T-helper 1 cell treated with Interleukin-12 subunit alpha and Interleukin-12 subunit beta and Interleukin-4 antibody, amounts not matched to agents 30 ng/mL and 1 ng/mL, for 36 hours (primary cell): ENCODE measurements at regions not wholly inside any gene's neighbourhood (a gene's known extent, or its start where the extent isn't known, plus 50 kb on each side); places are given as distances from the start of the nearest gene placed in this dataset.

Source experiments
- intact Hi-C: fragments of 100-400 bp; cut with micrococcal nuclease; formaldehyde crosslinking; loops from one replicate; pipeline ENCODE4 v1.15.1; 2024

GRCh38 chr6:155578251-155578650 lies 122.6 kb upstream of the NOX3 start:
- intact Hi-C loops = no loop called here

- intact Hi-C loops = no loop called here
These were observed 106.3 kb upstream of the NOX3 start for GRCh38 chr6:155561966-155562364.

DNA sequence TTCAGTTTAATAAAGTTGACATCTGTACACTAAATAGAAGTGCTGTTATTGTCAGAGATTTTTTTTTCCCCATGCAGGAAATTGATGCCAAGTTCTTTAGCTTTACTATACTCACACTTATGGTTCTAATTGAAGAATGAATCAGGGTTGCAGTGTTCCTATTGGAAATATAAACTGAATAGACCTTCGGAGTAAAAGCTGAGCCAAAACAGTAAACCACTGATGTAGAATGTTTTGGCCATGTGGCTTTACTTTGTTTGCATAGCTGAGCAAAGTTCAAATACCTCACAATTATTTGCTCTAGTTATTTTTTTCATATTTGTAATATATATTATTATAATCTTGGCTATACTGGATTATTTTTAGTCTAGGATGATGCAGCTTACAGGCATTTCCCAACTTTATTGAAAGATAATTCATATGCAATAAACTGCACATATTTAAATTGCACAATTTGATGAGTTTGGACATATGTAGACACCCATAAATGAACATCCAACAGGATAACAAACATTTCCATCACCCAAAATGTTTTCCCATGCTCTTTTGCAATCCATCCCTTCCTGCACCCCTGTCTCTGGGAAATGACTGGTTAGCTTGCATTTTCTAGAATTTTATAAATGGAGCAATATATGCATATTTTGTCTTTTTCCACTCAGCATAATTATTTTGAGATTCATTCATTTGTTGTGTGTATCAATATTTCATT lies 105.8 kb upstream of the NOX3 start:
- intact Hi-C loops = no loop called here

DNA sequence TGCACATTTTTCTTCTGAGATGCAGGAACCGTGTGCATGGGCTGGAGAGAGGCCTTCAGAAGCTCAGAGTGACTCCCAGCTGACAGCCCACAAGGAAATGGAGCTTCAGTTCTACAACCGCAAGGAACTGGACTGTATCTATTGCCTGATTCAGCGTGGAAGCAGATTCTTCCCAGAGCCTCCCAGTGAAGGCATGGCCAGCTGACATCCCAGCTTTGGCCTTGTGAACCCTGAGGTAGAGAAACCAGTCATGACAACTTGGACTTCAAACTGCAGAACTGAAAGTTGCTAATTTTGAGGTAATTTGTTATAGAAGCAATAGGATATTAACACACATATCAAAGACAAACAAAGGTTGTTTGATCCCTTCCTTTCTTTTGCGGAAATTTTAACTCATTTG lies 94.3 kb upstream of the NOX3 start:
- intact Hi-C loops = no loop called here

GRCh38 chr6:155549028-155549798 lies 93.6 kb upstream of the NOX3 start:
- intact Hi-C loops = no loop called here

DNA sequence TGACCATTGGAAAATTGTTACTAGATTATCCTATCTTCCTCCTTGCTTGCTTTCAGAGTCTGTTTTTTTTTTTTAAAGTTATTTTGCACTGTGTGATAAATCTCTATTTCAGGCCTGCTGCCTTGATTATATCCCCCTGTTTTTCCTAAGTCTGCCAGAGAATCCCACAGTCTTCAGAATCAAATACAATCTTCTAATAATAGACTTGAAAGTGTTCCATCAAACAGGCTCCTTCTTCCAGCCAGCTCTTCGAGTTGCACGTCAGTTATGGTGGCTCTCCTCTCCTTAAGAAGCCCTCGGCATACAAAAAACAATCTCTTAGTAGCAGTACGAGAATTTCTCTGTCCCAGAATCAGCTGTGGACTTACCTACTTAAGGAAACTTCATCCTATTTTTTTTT lies 92.9 kb upstream of the NOX3 start:
- intact Hi-C loops = no loop called here

GRCh38 chr6:155544677-155545076 lies 89.0 kb upstream of the NOX3 start:
- intact Hi-C loops = no loop called here

- intact Hi-C loops = no loop called here
These were observed 87.7 kb upstream of the NOX3 start for GRCh38 chr6:155543166-155543847.

DNA sequence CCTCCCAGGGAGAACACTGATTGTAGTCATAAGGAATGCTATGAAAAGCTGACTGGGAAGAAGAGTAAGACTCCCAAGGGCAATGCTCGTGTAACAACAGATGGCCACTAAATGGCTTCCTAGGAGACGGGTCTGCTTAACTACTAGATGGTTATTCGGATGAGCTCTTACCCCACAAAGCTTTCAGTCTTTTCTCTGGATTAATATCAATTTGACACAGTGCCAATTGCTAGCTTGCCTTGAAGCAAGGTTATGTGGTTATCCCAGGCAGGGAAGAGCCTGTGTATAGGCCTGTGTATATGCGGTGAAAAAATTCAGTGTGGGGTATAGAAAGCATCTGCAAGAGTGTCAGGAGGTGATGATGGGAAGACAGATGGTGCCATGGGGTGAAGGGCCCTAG lies 86.4 kb upstream of the NOX3 start:
- intact Hi-C loops = no loop called here

DNA sequence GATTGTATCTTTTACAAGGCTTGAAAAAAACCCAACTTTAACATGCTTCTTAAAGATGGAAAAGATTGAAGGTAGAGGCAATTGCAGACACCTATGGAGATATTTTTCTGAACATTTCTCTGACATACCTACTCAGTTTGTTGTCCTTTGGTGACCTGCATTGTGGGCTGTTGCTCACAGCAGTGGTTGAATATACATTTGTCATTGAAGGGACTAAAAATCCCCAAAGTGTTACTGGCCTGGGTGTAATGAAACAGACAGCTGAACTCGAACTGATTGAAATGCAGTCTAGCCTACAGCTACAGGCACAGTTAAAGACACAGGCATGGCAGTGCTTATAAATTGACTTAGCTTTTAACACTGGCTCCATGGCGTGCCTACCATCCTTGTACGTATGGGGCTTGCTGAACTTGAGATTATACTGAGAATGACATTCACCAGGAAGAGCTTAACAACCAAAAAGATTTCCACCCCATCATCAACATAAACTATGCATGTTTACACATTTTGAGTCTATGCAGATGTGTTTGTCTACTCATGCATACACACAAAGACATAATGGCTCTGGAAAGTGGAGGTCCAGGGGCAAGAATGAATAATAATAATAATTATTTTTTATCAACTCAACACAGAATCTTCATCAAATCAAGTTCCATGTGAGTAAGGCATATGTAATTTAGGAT lies 83.2 kb upstream of the NOX3 start:
- intact Hi-C loops = no loop called here

DNA sequence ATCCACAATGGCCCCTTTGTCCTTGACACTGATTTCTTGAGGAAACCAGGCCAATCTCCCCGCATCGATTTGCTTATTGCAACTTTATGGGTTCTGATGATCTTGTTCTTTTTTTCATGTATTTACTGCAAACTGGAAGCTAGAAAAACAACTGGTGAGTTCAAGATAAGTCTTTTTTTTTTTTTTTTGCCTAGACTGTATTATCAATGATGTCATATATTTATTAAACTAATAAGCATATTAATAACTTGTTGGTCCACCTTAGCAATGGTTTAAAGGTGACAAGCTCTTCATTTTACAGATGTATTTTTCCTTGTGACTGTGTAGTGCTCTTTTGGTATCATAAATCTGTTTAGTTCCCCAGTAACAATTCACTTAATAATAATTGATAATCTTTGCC lies 79.0 kb upstream of the NOX3 start:
- intact Hi-C loops = no loop called here

GRCh38 chr6:155530219-155530834 lies 74.7 kb upstream of the NOX3 start:
- intact Hi-C loops = loop anchor here (1.0 kb wide), 5 partner anchors 112 to 855 kb away; no protein-coding TSS in a partner anchor

DNA sequence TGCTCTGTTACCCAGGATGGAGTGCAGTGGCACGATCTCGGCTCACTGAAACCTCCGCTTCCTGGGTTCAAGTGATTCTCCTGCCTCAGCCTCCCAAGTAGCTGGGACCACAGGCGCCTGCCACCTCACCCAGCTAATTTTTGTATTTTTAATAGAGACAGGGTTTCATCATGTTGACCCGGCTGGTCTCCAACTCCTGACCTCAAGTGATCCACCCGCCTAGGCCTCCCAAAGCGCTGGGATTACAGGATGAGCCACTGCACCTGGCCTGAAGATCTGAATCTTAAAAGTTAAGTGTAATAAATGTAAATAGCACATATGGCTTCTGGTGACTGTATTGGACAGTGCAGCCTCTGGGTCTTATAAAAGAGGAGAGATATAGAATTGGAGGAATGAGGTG lies 74.2 kb upstream of the NOX3 start:
- intact Hi-C loops = loop anchor here (1.0 kb wide), 5 partner anchors 112 to 855 kb away; no protein-coding TSS in a partner anchor

- intact Hi-C loops = no loop called here
These were observed 73.4 kb upstream of the NOX3 start for GRCh38 chr6:155528982-155529453.

GRCh38 chr6:155528335-155528734 lies 72.7 kb upstream of the NOX3 start:
- intact Hi-C loops = no loop called here

DNA sequence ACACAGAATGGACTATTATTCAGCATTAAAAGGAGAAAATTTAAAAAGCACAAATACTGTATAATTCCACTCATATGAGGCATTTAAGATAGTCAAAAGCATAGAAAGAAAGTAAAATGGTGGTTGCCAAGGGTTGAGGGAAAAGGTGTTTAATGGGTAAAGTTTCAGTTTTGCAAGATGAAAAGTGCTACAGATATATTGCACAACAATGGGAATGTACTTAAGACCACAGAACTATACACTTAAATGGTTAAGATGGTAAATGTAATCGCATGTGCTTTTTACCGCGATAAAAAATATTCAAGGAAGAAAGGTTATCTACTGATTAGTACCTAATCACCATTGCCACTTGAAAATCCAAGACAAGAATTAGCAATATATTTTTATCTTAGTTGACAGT lies 71.8 kb upstream of the NOX3 start:
- intact Hi-C loops = no loop called here

GRCh38 chr6:155523821-155524651 lies 68.4 kb upstream of the NOX3 start:
- intact Hi-C loops = no loop called here

GRCh38 chr6:155521719-155522118 lies 66.1 kb upstream of the NOX3 start:
- intact Hi-C loops = no loop called here

- intact Hi-C loops = no loop called here
These were observed 64.4 kb upstream of the NOX3 start for GRCh38 chr6:155520078-155520477.

- intact Hi-C loops = no loop called here
These were observed 63.6 kb upstream of the NOX3 start for GRCh38 chr6:155519176-155519738.
